Neutrophil (primary cell): ENCODE measurements at regions not wholly inside any gene's neighbourhood (a gene's known extent, or its start where the extent isn't known, plus 50 kb on each side); places are given as distances from the start of the nearest gene placed in this dataset.

ENCODE experiments used
- H3K27ac ChIP-seq: fragments of 200-600 bp; sonication (generic); 2 replicates; pipeline ENCODE4 v1.5.1; 2016; ENCODE audit warnings: mild to moderate bottlenecking, moderate library complexity
- H3K27me3 ChIP-seq: fragments of 200-600 bp; sonication (generic); 2 replicates; pipeline ENCODE4 v1.6.0; 2016; ENCODE audit warnings: mild to moderate bottlenecking
- H3K36me3 ChIP-seq: fragments of 200-600 bp; sonication (generic); 2 replicates; pipeline ENCODE4 v1.5.1; 2017
- H3K4me1 ChIP-seq, 2 experiments: fragments of 200-600 bp in 1 of 2; sonication (generic) in 1 of 2; 1 replicate in 1 of 2; 2 replicates in 1 of 2; pipeline versions ENCODE4 v1.5.1 to v1.6.1; 2013 to 2016; ENCODE audit warnings: low read depth in 1 of 2, low read length in 1 of 2, mild to moderate bottlenecking in 1 of 2, moderate library complexity in 1 of 2; ENCODE audit not compliant: control insufficient read depth in 1 of 2, insufficient read depth in 1 of 2
- H3K4me3 ChIP-seq, 2 experiments: fragments of 200-600 bp in 1 of 2; sonication (generic) in 1 of 2; 1 replicate in 1 of 2; 2 replicates in 1 of 2; pipeline ENCODE4 v1.5.1; 2013 to 2016; ENCODE audit warnings: low read depth in 1 of 2, low read length in 1 of 2, mild to moderate bottlenecking in 1 of 2, moderate library complexity in 1 of 2
- H3K9me3 ChIP-seq: fragments of 200-600 bp; sonication (generic); 2 replicates; pipeline ENCODE4 v1.5.1; 2016
- CTCF ChIP-seq: fragments of 200-600 bp; sonication (generic); IDR thresholded peaks from 2 replicates; pipeline ENCODE4 v1.5.1; 2016; ENCODE audit warnings: antibody characterized with exemption

- no peaks in the 10 kb centered on the region for H3K27me3 ChIP-seq
- no peaks in the 10 kb centered on the region for H3K4me1 ChIP-seq
- H3K27ac ChIP-seq = no peak overlapping the region
- H3K36me3 ChIP-seq = no peaks in the 10 kb centered on the region
- H3K4me3 ChIP-seq = no peak overlapping the region
- no peaks in the 10 kb centered on the region for H3K9me3 ChIP-seq
- no peak for TF ChIP-seq CTCF
These were observed 271.8 kb upstream of the DMAC1 start for GRCh38 chr9:8071445-8071798.

- Histone ChIP-seq H3K9me3 (no peaks in the 10 kb centered on the region), H3K27ac (no peak overlapping the region), H3K27me3 (no peaks in the 10 kb centered on the region), H3K4me3 (no peak overlapping the region), H3K36me3 (no peaks in the 10 kb centered on the region), H3K4me1 (no peaks in the 10 kb centered on the region)
- no peak for TF ChIP-seq CTCF
These were observed 271.3 kb upstream of the DMAC1 start for GRCh38 chr9:8070779-8071444.

GRCh38 chr9:8062459-8062858 is 262.9 kb upstream of the DMAC1 start:
- H3K4me3 ChIP-seq = no peak overlapping the region
- TF ChIP-seq CTCF = no peak

GRCh38 chr9:8053501-8053900 is 253.9 kb upstream of the DMAC1 start:
- no peak for TF ChIP-seq CTCF
- Histone ChIP-seq H3K4me3 (no peak overlapping the region), H3K27me3 (no peaks in the 10 kb centered on the region), H3K36me3 (no peaks in the 10 kb centered on the region), H3K4me1 (no peaks in the 10 kb centered on the region), H3K27ac (no peak overlapping the region), H3K9me3 (no peaks in the 10 kb centered on the region)

More at GRCh38 chr9:8062459-8062858, 262.9 kb upstream of the DMAC1 start:
- H3K9me3 ChIP-seq = no peaks in the 10 kb centered on the region
- no peaks in the 10 kb centered on the region for H3K27me3 ChIP-seq
- H3K36me3 ChIP-seq = no peaks in the 10 kb centered on the region
- no peak overlapping the region for H3K27ac ChIP-seq
- no peaks in the 10 kb centered on the region for H3K4me1 ChIP-seq

- no peak overlapping the region for H3K27ac ChIP-seq
- H3K9me3 ChIP-seq = no peaks in the 10 kb centered on the region
- H3K4me3 ChIP-seq = no peak overlapping the region
- TF ChIP-seq CTCF = no peak
- no peaks in the 10 kb centered on the region for H3K27me3 ChIP-seq
- no peaks in the 10 kb centered on the region for H3K36me3 ChIP-seq
- H3K4me1 ChIP-seq = no peaks in the 10 kb centered on the region
These were observed 253.4 kb upstream of the DMAC1 start for GRCh38 chr9:8052991-8053390.

- Histone ChIP-seq H3K4me1 (no peaks in the 10 kb centered on the region), H3K4me3 (no peak overlapping the region), H3K36me3 (no peaks in the 10 kb centered on the region), H3K9me3 (no peaks in the 10 kb centered on the region), H3K27ac (no peak overlapping the region), H3K27me3 (no peaks in the 10 kb centered on the region)
- TF ChIP-seq CTCF = no peak
These were observed 238.2 kb upstream of the DMAC1 start for GRCh38 chr9:8037745-8038144.
